ENCODE measurements at regions not wholly inside any gene's neighbourhood (a gene's known extent, or its start where the extent isn't known, plus 50 kb on each side); places are given as distances from the start of the nearest gene placed in this dataset.

- Mint-ChIP-seq H3K4me1 (ENCODE audit: low read depth) (no peaks in the 10 kb centered on the region), H3K27me3 (peaks cover 5% of the 10 kb centered on the region), H3K4me3 (no peak overlapping the region), H3K27ac (no peak overlapping the region), H3K36me3 (peaks cover 5% of the 10 kb centered on the region), H3K9me3 (ENCODE audit: low read depth) (no peaks in the 10 kb centered on the region)
These were observed 70.7 kb upstream of the ZNF644 start for GRCh38 chr1:91092503-91092902.

- Mint-ChIP-seq H3K36me3 (peaks cover 5% of the 10 kb centered on the region), H3K27me3 (peaks cover 5% of the 10 kb centered on the region), H3K4me3 (no peak overlapping the region), H3K27ac (no peak overlapping the region), H3K9me3 (ENCODE audit: low read depth) (no peaks in the 10 kb centered on the region), H3K4me1 (ENCODE audit: low read depth) (no peaks in the 10 kb centered on the region)
These were observed 70.0 kb upstream of the ZNF644 start for GRCh38 chr1:91091812-91092211.

- peaks cover 4% of the 10 kb centered on the region for H3K27me3 Mint-ChIP-seq
- no peak overlapping the region for H3K4me3 Mint-ChIP-seq
- no peaks in the 10 kb centered on the region for H3K9me3 Mint-ChIP-seq (ENCODE audit: low read depth)
- no peaks in the 10 kb centered on the region for H3K4me1 Mint-ChIP-seq (ENCODE audit: low read depth)
- H3K27ac Mint-ChIP-seq, result no peak overlapping the region
- H3K36me3 Mint-ChIP-seq, result no peaks in the 10 kb centered on the region
These were observed 58.8 kb upstream of the ZNF644 start for GRCh38 chr1:91080650-91081049.

GRCh38 chr1:91078859-91079258, 57.0 kb upstream of the ZNF644 start:
- H3K36me3 Mint-ChIP-seq, result no peaks in the 10 kb centered on the region
- H3K9me3 Mint-ChIP-seq (ENCODE audit: low read depth), result no peaks in the 10 kb centered on the region
- peaks cover 1% of the 10 kb centered on the region for H3K27me3 Mint-ChIP-seq
- no peaks in the 10 kb centered on the region for H3K4me1 Mint-ChIP-seq (ENCODE audit: low read depth)
- H3K27ac Mint-ChIP-seq, result no peak overlapping the region
- no peak overlapping the region for H3K4me3 Mint-ChIP-seq

- Mint-ChIP-seq H3K36me3 (peaks cover 2% of the 10 kb centered on the region), H3K9me3 (ENCODE audit: low read depth) (no peaks in the 10 kb centered on the region), H3K27me3 (peaks cover 1% of the 10 kb centered on the region), H3K27ac (no peak overlapping the region), H3K4me3 (no peak overlapping the region), H3K4me1 (ENCODE audit: low read depth) (no peaks in the 10 kb centered on the region)
These were observed 55.0 kb upstream of the ZNF644 start for GRCh38 chr1:91076834-91077233.

- H3K4me1 Mint-ChIP-seq (ENCODE audit: low read depth), result no peaks in the 10 kb centered on the region
- peaks cover 1% of the 10 kb centered on the region for H3K27me3 Mint-ChIP-seq
- H3K27ac Mint-ChIP-seq, result no peak overlapping the region
- H3K36me3 Mint-ChIP-seq, result peaks cover 2% of the 10 kb centered on the region
- H3K9me3 Mint-ChIP-seq (ENCODE audit: low read depth), result no peaks in the 10 kb centered on the region
- no peak overlapping the region for H3K4me3 Mint-ChIP-seq
These were observed 53.6 kb upstream of the ZNF644 start for GRCh38 chr1:91075233-91076135.

- no peaks in the 10 kb centered on the region for H3K4me1 Mint-ChIP-seq (ENCODE audit: low read depth)
- H3K9me3 Mint-ChIP-seq (ENCODE audit: low read depth), result no peaks in the 10 kb centered on the region
- no peak overlapping the region for H3K4me3 Mint-ChIP-seq
- H3K27me3 Mint-ChIP-seq, result peaks cover 1% of the 10 kb centered on the region
- H3K27ac Mint-ChIP-seq, result no peak overlapping the region
- peaks cover 2% of the 10 kb centered on the region for H3K36me3 Mint-ChIP-seq
These were observed 51.5 kb upstream of the ZNF644 start for GRCh38 chr1:91073299-91073698.

GRCh38 chr1:91071838-91072237, 50.0 kb upstream of the ZNF644 start:
- Mint-ChIP-seq H3K4me3 (no peak overlapping the region), H3K9me3 (ENCODE audit: low read depth) (no peaks in the 10 kb centered on the region), H3K27ac (no peak overlapping the region), H3K27me3 (peaks cover 1% of the 10 kb centered on the region), H3K4me1 (ENCODE audit: low read depth) (no peaks in the 10 kb centered on the region), H3K36me3 (peaks cover 2% of the 10 kb centered on the region)
